BE2C (cell line): ENCODE measurements at regions not wholly inside any gene's neighbourhood (a gene's known extent, or its start where the extent isn't known, plus 50 kb on each side); places are given as distances from the start of the nearest gene placed in this dataset.

Source experiments
- DNase-seq: peaks from one replicate; pipeline ENCODE4 v3.0.0-alpha.2; 2020
- H3K27me3 ChIP-seq: fragments of 250-450 bp; sonication (Bioruptor Pico); 2 replicates; pipeline ENCODE4 v1.5.1; 2020; ENCODE audit warnings: mild to moderate bottlenecking
- H3K36me3 ChIP-seq: fragments of 250-450 bp; sonication (Bioruptor Pico); 2 replicates; pipeline ENCODE4 v1.5.1; 2020; ENCODE audit warnings: mild to moderate bottlenecking
- H3K4me1 ChIP-seq: fragments of 250-450 bp; sonication (Bioruptor Pico); 2 replicates; pipeline ENCODE4 v1.5.1; 2020
- H3K4me3 ChIP-seq: 2 replicates; pipeline ENCODE4 v1.5.1; 2011; ENCODE audit warnings: low read depth, low read length
- H3K9me3 ChIP-seq: fragments of 250-450 bp; sonication (Bioruptor Pico); 2 replicates; pipeline ENCODE4 v1.5.1; 2020
- TF ChIP-seq, protein P1 (sequence below): IDR thresholded peaks from 2 replicates; pipeline ENCODE4 v1.5.1; 2012; ENCODE audit warnings: mild to moderate bottlenecking, low read depth, low read length

DNA sequence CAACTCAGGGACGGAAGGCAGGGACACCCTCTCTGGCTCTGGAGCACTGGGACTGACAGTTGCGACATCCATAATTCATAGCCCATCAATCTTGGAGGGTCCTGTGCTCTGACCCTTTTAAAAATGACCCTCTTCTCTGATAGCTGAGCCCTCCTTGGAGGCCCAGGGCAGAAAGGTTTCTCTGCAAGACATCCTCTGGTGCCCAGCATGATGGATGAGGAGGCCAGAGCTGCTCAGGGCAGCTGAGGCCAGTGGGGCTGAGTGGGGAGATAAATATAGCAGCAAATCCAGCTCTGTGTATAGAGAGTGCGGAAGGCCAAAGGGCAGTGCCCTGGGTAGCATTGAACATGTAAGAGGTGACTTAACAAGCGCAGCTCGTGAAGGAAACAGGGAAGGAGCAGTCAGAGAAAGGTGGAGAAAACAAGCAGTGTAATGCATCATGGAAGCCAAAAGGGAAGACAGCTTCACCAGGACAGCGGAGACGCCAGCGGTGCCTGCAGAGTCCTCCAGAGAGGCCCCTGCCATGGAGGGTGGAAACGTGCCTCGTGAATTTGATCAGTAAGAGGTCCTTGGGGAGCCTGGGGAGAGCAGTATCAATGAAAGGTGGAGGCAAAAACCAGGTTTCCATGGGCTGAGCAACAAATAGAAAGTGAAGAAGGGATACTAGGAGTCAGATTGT lies 50.4 kb upstream of the FMOD start:
- H3K4me1 ChIP-seq: peaks cover 4% of the 10 kb centered on the region; the same call in 1 of the 2 replicates
- H3K36me3 ChIP-seq: no peaks in the 10 kb centered on the region
- H3K27me3 ChIP-seq: no peaks in the 10 kb centered on the region
- TF ChIP-seq, protein P1, sequence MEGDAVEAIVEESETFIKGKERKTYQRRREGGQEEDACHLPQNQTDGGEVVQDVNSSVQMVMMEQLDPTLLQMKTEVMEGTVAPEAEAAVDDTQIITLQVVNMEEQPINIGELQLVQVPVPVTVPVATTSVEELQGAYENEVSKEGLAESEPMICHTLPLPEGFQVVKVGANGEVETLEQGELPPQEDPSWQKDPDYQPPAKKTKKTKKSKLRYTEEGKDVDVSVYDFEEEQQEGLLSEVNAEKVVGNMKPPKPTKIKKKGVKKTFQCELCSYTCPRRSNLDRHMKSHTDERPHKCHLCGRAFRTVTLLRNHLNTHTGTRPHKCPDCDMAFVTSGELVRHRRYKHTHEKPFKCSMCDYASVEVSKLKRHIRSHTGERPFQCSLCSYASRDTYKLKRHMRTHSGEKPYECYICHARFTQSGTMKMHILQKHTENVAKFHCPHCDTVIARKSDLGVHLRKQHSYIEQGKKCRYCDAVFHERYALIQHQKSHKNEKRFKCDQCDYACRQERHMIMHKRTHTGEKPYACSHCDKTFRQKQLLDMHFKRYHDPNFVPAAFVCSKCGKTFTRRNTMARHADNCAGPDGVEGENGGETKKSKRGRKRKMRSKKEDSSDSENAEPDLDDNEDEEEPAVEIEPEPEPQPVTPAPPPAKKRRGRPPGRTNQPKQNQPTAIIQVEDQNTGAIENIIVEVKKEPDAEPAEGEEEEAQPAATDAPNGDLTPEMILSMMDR: no peak
- H3K4me3 ChIP-seq: no peak overlapping the region
- DNase-seq: no peak
- H3K9me3 ChIP-seq: no peaks in the 10 kb centered on the region

DNA sequence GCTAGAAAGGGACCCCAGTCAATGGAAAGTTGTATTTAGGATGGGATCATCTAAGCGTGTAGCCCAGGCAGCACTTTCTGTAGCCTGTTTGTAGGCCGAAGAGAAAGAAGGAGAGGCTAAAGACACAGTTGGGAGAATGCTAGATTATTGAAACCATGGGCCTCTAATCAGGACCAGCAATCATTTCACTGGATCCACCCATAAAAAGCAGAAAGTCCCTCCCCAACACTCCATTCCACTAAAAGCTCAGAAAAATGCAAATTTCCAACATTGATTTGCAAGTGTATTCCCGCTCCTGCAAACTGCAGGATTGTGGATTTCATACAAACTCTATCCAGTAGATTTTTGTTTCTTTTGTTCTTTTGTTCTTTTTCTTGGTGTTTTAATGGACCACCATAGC lies 51.2 kb upstream of the FMOD start:
- DNase-seq: no peak
- TF ChIP-seq, protein P1: no peak
- Histone ChIP-seq H3K27me3 (no peaks in the 10 kb centered on the region), H3K36me3 (no peaks in the 10 kb centered on the region), H3K4me1 (peaks cover 4% of the 10 kb centered on the region; the same call in 1 of the 2 replicates), H3K4me3 (no peak overlapping the region), H3K9me3 (no peaks in the 10 kb centered on the region)

- no peaks in the 10 kb centered on the region for H3K27me3 ChIP-seq
- TF ChIP-seq, protein P1: no peak
- no peak for DNase-seq
These were observed 51.9 kb upstream of the FMOD start for GRCh38 chr1:203402629-203403337.

GRCh38 chr1:203403586-203403985 lies 52.7 kb upstream of the FMOD start:
- Histone ChIP-seq H3K36me3 (no peaks in the 10 kb centered on the region), H3K4me1 (peaks cover 4% of the 10 kb centered on the region; the same call in 1 of the 2 replicates), H3K9me3 (no peaks in the 10 kb centered on the region; the same call in 1 of the 2 replicates), H3K27me3 (no peaks in the 10 kb centered on the region), H3K4me3 (no peak overlapping the region)
- TF ChIP-seq, protein P1: no peak
- DNase-seq: no peak

More at GRCh38 chr1:203402629-203403337, 51.9 kb upstream of the FMOD start:
- Histone ChIP-seq H3K36me3 (no peaks in the 10 kb centered on the region), H3K9me3 (no peaks in the 10 kb centered on the region; the same call in 1 of the 2 replicates), H3K4me1 (peaks cover 4% of the 10 kb centered on the region; the same call in 1 of the 2 replicates), H3K4me3 (no peak overlapping the region)

DNA sequence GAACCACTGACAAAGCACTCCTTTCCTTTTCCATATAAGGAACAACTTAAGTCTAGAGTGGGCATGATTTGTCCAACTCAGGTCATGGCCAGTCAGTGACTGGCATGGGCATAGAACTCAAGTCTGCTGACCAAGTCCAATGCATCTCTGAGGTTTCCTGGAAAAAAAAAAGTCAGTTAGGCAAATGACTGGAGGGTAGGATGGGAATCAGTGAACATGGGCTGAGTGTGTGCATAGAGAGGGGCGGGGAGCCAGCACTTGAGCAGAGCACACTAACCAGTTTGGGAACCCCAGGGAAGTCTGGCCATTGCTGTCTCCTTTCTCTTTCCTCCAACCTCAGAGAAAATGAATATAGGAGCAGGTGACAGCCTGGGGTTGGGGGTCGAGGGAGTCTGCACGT lies 53.6 kb upstream of the FMOD start:
- Histone ChIP-seq H3K9me3 (no peaks in the 10 kb centered on the region; the same call in 1 of the 2 replicates), H3K4me3 (no peak overlapping the region), H3K27me3 (no peaks in the 10 kb centered on the region), H3K4me1 (peaks cover 4% of the 10 kb centered on the region; the same call in 1 of the 2 replicates), H3K36me3 (no peaks in the 10 kb centered on the region)
- TF ChIP-seq, protein P1: no peak
- DNase-seq: no peak
